NCI-H1417 treated with DMSO at 0.1 percent for 48 hours (cell line): ENCODE measurements at regions not wholly inside any gene's neighbourhood (a gene's known extent, or its start where the extent isn't known, plus 50 kb on each side); places are given as distances from the start of the nearest gene placed in this dataset.
A peak's percentile ranks its signal among the peaks of the same experiment; 100 is the strongest.
"Not testable (repeated sequence)": the region's sequence is repeated elsewhere in the genome, so short reads cannot be mapped to it uniquely, and the experiment has no call there.

Source experiments
- DNase-seq: peaks from one replicate; lab custom pipeline; 2025; lab: John Stamatoyannopoulos, UW

DNA sequence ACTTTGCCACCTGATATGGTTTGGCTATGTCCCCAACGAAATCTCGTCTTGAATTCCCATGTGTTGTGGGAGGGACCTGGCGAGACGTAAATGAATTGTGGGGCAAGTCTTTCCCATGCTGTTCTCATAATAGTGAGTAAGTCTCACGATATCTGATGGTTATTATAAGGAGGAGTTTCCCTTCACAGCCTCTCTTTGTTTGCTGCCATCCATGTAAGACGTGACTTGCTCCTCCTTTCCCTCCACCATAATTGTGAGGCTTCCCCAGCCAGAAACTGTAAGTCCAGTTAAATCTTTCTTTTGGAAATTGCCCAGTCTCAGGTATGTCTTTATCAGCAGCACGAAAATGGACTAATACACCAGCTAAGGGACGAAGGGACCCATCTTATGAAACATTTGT, 1303.3 kb downstream of the SUCLG1 start:
- no peak for DNase-seq

DNA sequence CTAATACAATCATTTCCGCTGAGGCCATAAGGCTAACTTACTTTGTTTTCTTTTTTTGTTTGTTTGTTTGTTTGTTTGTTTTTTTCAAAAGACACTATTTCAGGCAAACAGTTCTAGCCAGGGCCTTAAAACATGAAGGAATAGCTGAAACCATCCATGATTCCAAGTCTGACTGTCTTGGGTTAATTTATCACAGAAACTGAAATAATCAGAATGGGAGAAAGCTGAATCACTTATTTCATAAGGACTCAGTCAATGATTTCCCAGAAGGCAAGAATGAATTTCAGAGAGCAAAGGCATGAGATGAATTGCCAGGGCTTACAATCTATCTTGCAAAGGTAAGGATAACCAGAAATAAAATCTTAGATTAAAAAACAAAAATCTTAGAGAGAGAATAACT, 1315.1 kb downstream of the SUCLG1 start:
- DNase-seq, result no peak

DNA sequence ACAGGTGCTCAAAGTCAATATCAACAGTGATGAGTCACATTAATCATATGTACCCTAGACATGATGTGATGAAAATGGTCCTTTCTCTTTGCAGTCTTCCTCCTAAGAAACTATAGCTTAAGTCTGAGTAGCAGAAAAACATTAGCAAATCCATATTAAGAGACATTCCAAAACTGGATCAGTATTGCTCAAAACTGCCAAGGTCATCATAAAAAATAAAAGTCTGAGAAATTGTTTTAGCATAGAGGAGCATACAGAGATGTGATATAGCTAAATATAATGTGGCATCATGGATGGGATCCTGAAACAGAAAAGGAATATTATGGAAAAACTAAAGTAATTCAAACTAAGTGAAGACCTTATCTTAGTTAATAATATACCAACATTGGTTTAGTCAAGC, 1316.1 kb downstream of the SUCLG1 start:
- no peak for DNase-seq

DNA sequence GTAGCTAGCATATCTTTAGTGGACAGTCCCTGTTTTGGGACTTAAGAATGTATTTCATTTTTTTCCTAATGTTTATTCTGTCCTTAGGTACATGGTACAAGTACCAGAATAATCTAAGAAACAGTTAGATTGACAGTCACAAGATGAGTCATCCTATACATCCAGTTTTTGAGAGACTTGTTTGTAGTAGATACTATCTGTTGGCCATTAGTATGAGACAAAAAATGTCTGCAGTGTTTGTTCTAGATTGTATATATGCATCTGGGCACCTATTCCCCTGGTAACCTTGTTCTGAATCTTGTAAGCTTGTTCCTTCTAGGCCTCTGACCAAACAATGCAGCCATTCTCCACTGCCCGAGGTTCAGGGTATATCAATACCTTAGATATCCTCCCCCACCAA, 1343.5 kb downstream of the SUCLG1 start:
- DNase-seq, result no peak

DNA sequence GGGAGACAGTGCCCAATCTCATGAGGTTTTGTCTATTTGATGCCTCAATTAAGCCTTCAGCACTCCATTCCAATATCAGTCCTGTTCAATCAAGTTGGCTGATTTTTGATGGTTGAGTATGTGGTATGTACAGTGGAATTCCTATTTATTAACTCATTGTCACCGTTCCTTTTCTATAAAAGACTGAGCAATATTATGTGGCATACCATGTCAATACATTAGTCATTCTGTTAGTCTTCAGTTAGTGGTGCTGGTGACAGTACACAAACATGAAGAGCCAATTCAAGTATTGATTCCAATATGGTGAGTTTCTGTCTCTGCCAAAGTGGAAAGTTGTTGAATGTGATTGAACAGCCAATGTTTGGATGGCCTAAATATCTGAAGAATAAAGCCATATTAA, 1343.9 kb downstream of the SUCLG1 start:
- DNase-seq, result no peak

DNA sequence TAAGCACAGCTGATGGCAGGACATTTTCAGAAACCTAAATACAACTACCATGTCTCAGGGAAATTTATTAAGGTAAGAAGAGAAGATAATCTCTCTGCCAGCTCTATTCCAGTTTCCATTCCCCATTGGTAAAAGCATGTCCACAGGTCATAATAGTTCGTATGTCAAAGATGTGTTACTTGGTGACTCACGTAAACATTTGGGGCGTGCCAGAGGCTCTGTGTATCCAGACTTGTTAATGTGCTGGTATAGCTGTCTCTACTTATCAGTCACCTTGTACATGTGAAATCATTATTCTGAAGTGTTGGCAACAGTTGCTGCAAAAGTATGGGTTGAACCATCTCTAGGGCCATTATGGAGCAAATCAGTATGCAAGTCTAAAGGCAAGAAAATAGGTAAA, 1345.1 kb downstream of the SUCLG1 start:
- no peak for DNase-seq

DNA sequence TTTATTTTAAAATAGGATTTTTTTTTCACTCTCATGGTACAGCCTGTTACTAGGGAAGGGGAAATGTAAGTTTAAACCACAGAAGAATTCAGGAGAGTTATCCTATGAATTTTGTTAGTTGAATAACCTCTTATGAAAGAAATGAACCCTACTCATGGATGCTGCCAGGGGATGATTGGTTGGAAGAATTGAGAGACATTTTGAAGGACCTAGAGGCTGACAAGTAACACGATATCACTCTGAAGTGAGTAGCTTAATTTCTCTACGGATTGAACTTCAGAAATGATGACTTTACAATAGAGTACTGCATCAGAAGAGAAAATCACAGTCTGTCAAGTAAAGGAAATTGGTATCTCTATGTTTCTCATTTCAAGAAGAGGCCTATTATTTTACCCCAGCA, 1346.2 kb downstream of the SUCLG1 start:
- no peak for DNase-seq

DNA sequence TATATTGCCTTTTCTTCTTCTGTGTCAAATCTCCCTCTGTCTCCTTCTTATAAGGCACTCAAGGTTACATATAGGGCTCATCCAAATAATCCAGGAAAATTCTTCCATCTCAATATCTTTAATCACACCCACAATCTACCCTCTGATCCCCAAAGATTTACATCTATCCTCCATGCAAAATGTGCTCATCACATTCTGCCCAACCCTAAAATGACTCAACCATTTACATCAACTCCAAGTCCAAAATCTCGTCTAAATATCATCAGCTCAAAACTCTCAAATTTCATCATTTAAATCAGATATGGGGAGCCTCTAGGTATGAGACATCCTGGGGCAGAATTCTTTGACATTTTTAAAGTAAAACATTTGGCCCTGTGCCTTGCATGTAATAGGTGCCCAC, 1349.8 kb downstream of the SUCLG1 start:
- DNase-seq, result no peak

DNA sequence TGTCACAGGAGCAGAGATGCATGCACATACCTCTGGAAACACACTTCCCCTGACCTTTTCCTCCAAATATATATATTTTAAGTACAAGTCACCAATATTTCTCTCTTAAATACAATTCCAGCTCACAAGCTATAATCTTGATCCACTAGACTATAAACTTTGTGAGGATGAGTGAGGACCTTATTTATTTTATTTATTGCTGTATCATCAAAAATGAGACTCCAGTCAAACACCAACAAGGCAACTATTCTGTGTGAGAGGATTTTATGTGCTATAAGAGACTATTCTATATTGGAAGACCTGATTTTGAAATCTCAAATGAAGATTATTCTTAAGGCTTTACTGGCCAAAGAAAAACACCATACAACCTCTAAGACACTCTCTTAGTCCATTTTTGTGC, 1352.2 kb downstream of the SUCLG1 start:
- no peak for DNase-seq

DNA sequence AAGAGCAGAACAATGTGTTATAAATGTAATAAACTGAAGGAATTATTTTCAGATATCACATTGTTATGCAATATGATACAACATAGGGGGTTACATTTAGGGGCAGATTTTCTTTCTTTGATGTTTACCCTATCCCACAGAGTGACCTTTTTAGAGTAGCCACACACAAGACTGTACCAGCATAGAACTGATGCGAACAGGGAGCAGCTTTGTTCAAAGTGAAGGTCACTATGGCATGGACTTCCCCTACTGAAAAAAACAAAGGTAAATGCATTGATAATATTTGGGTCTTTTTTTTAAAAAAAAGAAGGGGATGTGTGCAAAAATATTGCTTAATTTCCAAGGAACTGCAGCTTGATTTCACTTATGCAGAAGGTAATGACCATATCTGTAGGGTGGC, 1354.9 kb downstream of the SUCLG1 start:
- DNase-seq, result no peak

DNA sequence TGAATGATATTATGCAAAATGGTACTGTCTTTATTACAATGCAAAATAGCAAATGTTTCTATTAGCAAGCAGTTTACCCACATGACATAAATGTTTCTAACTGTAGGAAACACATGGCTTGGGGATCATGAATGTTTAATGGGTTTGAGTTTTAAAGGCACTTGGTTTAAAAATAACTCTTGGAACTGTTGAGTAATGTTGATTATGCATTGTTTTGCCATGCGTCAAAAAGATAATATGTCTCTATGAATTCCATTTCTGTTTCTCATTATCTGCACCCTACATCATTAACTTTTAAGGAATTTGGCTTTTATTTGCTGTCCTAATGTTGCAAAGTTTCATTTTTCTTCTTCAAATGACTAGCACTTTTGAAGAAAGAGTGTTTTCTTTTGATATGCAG, 1355.5 kb downstream of the SUCLG1 start:
- no peak for DNase-seq

DNA sequence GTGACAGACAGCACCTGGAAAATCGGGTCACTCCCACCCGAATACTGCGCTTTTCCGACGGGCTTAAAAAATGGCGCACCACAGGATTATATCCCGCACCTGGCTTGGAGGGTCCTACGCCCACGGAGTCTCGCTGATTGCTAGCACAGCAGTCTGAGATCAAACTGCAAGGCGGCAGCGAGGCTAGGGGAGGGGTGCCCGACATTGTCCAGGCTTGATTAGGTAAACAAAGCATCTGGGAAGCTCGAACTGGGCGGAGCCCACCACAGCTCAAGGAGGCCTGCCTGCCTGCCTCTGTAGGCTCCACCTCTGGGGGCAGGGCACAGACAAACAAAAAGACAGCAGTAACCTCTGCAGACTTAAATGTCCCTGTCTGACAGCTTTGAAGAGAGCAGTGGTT, 1370.0 kb downstream of the SUCLG1 start:
- DNase-seq, result not testable (repeated sequence)

DNA sequence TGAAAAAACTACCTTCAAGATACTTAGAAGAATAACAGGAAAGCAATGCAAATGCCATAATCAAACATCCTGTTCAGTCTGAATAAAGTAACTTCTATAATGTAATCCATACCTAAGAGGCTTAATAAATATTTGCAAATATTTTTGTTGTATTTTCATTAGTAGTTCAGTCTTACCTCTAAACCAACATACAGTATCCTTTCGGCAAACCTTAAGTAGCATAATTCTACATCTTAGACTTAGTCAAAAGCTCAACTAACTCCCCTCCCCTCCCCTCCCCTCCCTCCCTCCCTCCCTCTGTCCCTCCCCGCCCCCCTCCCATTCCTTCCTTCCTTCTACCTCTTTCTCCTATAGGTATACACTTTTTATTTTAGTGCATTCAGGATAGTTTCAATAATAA, 1373.2 kb downstream of the SUCLG1 start:
- DNase-seq, result no peak

DNA sequence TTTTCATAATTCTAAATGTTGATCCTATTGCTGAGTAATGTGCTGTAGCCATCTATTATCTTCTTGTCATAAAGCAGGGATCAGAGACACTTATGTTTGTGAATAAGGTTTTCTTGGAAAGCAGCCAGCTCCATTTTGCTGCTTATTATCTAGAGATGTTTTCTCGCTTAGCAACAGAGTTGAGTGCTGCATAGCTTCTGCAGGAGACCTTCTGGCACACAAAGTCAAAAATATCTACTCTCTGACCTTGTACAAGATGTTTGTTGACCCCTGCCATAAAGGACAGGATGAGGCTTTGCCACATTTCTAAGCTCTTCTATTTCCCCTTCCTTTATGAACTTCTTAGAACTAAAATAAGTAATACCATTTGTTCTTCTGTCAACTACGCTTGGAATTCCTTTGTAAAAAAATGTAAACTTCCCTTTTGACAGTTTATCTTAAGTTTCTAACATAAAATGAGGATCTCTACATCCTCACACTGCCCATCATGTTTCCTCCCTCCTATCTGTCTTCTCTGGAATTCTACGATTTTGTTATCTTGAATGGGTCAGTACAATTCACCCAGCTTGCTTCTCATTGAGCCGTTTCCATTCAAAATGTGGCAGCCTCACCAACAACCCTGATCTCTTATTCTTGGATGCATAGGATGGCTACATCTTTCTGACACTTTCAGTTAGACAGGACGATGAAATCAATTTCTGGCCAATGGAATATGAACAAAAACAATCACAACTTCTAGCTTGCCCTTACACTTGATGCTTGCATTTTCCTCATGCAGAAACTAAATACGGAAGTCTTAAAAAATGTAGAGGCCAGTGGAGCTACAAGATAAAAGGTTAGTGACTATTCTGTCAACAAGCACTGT, 1377.0 kb downstream of the SUCLG1 start:
- peak; percentile 51 for DNase-seq

DNA sequence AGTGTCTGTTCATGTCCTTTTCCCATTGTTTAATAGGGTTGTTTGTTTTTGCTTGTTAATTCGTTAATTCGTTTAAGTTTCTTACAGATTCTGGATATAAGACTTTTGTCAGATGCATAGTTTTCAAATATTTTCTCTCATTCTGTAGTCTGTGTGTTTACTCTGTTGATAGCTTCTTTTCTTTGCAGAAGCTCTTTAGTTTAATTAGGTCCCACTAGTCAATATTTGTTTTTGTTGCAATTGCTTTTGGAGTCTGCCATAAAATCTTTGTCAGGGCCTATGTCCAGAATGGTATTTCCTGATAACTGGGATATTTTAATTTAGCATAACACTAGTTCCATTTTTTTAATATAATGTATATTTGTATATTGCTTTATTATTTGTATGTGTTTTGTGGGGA, 1380.1 kb downstream of the SUCLG1 start:
- DNase-seq, result no peak

DNA sequence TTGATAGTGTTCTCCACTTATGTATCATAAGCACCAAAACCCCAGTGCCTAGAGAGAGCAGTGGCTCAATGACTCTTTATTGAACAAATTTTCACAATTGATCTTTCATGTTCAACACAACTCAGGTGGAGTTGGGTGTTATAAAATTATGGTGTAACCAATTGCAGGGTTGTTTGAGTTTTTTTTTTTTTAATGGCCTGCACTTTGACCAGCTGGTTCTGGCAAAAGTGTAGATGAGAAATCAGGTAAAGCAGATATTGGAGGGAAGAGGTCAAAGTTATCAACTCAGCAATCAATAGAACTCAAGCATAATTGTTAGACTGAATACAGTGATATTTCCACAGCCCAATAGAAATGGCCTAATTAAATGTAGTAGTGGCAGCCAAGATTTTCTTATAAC, 1386.3 kb downstream of the SUCLG1 start:
- DNase-seq, result no peak

DNA sequence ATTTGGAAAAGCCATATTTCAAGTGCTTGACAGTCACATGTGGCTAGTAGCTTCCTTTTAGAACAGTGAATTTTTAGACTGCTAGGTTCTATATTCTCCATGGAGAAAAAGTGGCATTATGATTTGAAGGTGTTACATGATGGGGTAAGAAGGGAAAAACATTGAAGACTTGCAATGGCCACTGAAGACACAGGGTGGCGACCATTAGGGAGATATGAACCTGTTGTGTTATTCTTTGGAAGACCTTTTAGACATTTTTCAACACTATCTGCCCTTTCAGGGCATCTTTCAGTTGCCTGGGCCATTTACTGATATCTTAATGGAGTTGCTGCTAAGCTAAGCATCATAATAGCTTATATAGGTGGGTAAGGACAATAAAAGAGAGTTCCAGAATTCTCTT, 1387.2 kb downstream of the SUCLG1 start:
- DNase-seq, result no peak

DNA sequence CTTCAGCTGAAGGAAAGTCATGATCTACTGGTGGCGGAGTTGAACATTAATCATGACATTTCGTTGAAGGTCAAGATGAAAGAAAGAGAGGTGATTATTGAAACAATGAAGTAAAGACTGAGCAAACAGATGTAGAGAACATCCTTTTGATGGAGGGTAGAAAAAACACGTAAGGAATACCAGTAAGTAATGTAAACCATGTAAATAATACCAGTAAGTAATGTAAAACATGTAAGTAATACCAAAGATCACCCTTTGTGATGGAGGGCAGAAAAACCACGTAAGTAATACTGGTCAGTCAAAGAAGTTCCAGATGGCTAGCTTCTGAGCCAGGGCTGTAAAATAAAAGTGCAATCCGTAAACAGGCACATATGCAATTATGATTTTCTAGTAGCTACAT, 1387.7 kb downstream of the SUCLG1 start:
- no peak for DNase-seq

DNA sequence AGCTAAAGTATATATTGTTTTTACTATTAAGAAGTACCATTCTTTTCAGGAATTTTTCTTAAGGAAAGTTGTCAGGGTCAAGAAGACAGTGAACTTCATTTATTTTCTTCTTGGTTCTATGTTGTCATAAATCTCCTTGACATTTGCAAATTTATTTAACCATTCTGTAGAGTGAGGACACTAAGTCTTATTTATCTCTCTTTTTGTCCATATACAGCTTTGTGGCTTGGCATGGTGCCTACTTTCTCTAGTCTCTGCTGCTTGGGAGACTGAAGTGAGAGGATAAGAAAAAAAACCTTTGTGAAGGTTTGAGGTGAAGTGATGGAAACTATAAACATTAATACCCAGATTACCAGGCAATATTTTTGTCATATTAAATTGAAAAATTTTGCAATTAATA, 1389.4 kb downstream of the SUCLG1 start:
- no peak for DNase-seq

DNA sequence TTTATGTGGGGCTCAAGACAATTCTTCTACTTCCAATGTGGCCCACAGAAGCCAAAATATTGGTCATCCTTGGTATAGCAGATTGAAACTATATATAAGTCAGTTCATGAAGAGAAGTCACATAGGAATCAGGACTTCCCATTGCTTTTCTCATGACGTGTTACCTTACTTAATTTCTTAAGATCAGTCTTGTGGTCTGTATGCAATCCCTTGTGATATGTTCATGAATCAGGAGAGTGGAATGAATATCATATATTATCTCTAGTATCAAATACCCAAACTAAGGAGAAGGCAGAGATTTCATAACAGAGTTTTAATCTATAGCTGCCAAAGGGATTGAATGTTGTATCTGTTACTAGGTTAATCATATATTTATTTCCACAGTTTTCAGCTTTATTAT, 1390.4 kb downstream of the SUCLG1 start:
- no peak for DNase-seq

DNA sequence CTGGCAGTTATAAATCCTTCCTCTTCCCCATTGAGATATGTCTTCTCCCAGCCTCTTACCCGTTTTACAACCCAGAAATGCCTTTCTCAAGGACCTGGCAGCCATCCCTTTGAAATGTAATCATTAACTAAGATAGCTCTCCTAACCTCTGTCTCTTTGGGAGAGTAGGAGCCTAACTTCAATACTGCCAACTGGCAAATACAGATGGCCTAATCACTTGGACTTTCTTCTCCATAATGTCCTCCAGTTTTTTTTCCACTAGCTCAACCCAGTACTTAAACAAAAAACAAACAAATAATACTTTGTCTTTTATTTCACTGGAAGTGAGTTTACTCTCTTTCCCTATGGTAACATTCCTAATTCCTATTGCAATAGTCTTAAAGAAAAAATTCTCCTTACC, 1391.1 kb downstream of the SUCLG1 start:
- DNase-seq, result no peak

DNA sequence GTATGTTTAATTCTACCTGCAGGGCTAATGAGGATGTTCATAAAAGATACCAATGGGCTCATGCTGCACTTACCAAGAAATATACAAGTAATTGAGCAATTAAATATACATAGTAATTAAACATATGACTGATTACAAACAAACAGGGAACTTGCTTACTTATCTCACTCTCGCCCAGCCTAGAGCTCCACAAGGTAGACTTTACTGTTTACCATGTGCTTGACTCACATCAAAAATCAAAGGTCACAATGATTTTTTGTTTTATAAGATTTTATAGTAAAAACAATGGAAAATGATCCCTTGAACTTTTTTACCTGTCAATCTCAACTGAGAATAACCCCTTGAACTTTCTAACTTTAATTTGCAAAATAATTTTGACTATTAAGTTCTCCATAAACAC, 1395.1 kb downstream of the SUCLG1 start:
- DNase-seq, result no peak

DNA sequence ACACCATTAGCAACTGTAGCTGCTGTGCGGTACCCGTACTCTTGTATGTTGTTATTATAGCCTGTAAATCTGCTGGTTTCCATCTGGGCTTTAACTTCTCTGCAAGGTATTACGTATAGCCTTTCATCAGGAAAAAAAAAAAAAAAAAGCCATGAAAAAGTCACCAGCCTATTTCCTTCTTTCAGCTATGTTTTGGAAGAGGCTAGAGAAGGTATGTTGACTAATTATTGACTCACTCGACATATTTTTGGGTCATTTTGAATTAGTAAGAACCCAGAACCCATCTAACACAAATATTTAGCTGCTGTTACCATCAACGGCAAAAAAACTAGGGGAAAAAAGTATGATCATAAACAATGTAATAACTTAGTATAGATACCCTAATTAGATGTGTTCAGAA, 1395.6 kb downstream of the SUCLG1 start:
- no peak for DNase-seq

DNA sequence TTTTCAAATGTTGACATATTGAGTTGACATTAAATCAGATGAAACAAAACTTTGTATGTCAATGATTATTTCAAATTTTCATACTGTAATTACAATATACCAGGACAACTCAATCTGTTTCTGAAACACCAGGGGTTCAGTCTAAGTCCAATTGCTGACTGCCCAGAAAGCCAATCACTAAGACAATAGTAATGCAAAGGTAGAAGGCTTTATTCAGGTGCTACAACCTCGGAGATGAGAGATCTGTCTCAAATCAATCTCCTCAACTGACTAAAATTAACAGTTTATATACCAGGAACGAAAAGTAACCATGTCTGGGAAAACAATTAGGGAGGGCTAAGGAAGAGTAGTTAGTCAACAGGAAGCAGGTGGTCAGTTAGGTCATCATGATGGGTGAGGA, 1400.4 kb downstream of the SUCLG1 start:
- no peak for DNase-seq
